HG03135 (cell line): ENCODE measurements at regions not wholly inside any gene's neighbourhood (a gene's known extent, or its start where the extent isn't known, plus 50 kb on each side); places are given as distances from the start of the nearest gene placed in this dataset.

Source experiments
- ATAC-seq: cut with Tn5 transposase; IDR thresholded peaks from one replicate; pipeline ENCODE4 v1.9.1; 2021; ENCODE audit warnings: mild to moderate bottlenecking, moderate library complexity; ENCODE audit not compliant: unreplicated experiment

DNA sequence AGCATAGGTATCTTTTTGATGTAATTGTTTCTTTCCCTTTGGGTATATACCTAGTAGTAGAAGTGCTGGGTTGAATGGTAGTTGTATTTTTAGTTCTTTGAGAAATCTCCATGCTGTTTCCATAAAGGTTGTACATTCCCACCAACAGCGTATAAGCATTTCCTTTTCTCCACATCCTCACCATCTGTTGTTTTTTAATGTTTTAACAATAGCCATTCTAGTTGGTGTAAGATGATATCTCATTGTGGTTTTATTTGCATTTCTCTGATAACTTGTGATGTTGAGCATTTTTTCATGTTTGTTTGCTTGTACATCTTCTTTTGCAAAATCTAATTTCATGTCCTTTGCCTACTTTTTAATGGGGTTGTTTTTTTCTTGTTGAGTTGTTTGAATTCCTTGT, 80.0 kb upstream of the TMC3 start:
- no peak for ATAC-seq

DNA sequence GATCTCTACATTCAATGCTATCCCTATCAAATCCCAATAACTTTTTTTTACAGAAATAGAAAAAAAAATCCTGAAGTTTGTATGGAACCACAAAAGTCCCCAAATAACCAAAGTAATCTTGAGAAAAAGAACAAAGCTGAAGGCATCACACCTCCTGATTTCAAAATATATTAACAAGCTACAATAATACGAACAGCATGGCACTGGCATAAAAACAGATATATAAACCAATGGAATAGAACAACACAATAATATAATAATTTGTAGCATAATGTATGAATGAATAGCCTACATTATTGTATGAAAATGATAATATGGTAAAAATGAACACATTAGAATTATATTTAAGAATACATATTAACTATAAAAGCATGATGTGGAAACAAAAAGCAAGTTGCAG, 76.7 kb upstream of the TMC3 start:
- ATAC-seq = no peak

DNA sequence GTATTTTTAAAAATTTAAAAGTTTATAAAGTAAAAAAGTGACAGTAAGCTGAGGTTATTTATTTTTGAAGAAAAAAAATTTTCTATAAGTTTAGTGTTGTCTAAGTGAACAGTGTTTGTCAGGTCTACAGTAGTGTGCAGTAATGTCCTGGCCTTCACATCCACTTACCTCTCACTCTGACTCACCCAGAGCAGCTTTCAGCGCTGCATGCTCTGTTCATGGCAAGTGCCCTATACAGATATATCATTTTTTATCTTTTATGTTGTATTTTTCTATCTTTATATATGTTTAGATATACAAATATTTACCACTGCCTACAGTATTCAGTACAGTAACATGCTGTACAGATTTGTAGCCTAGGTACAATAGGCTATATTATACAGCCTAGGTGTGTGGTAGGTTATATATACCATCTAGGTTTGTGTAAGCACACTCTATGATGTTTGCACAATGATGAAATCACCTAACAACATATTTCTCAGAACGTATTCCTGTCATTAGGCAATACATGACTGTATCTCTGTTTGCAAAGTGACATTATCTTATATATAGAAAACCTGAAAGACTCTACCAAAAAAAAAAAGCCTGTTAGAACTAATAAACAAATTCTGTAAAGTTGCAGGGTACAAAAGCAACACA, 75.9 kb upstream of the TMC3 start:
- no peak for ATAC-seq

DNA sequence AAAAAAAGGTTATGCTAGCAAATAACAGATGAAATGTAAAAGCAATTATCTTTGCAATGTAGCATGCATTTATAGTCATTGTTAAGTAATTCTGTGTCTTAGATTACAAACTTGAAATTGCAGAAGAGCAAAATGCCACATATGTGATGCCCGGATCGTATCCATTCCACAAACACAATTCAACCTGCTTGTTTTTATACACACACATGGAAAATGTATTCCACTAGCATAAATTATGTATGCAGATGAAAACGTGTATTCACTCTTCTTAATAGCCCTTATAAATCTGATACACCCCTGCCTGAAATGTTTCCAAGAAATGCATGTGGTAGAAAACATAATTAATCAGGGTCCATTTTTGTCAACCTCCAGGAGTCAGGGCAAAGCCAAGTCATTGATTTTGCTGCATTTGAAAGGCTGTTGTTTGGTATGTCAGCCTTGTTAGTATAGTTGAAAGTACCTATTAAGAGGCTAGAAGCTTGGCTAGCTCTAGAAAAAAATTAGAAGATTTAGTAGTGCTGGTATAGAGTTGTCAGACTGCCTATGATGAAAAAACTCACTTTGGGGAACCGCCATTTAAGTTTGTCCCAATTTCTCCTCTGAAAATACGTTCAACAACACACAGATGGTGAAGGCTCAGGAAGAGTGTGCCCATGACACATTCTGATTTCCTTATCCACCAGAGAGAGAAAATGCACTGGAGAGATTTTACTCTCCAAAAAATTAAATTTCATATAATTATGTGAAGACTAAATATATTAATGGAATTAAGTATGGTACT, 69.2 kb upstream of the TMC3 start:
- ATAC-seq = no peak

DNA sequence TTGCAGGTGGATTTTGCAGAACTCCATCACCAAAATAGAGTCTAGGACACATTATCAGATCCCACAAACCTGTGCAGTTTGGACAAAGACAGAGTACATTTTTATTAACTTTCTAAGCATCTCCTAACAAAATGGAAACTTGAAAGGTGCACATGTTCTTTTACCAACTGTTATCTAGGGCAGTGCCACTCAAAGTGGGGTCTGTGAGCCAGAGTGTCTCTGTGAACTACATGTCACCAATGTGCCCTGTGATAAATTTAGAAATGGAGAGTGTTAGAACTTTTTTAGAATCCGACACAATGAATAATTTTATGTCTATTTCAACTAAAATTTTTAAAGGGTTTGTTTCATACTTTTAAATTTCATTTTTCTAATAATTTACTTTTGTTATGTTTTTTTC, 68.4 kb upstream of the TMC3 start:
- ATAC-seq = no peak

DNA sequence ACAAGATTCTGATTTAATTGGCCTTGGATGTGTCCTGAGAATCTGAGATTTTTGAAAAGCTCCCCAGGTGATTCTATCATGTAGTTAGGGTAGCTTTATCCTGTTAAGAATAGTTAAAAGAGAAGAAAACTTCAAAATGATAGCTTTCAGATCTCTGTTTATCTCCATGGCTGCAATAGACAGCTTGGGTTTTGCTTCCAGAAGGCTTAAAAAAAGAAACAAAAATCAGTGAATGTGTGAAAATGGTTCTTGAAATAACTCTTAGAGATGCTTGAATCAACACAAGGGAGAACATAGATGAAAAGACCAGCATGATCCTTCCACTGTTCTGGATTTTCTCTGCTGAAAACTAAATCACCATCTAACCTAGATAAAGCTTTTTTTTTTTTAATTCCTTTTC, 60.8 kb upstream of the TMC3 start:
- no peak for ATAC-seq

DNA sequence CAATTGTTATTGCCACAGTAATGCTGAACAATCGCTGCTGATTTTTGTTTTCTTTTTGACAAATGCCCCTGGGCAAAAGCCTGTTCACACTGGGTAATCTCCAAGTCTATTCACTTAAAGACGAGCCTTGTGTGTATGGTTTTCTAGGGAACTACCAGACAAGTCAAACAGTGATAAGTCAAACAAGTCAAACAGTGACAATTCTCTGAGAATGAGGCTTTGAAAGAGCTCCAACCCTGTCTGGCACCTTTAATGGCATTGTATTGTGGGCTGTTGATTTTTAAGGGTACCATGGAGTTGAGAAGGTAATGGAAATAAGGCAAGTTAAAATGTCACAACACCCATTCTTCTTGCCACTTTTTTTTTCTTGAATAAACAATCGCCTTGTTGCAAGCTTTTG, 59.4 kb upstream of the TMC3 start:
- ATAC-seq = no peak

DNA sequence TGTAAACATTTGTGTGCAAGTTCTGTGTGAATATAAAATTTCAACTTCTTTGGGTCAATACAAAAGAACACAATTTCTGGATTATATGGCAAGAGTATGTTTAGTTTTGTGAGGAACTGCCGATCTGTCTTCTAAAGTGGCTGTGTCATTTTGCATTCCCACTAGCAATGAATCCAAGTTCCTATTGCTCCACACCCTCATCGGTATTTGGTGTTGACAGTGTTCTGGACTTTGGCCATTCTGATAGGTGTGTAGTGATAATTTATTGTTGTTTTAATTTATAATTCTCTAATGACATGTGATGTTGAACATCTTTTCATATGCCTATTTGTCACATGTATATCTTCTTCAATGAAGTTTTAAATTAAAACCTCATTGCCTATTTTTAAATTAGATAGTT, 58.2 kb upstream of the TMC3 start:
- ATAC-seq = no peak

DNA sequence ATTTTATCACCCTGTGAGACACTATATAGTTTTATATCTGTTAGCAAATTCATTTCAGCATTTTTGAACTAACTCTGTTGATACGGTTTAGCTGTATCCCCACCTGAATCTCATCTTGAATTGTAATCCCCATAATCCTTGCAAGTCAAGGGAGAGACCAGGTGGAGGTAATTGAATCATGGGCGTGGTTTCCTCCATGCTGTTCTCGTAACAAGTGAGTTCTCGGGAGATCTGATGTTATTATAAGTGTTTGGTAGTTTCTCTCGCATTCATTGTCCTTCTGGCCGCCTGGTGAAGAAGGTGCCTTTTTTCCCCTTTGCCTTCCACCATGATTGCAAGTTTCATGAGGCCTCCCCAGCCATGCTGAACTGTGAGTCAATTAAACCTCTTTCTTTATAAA, 53.2 kb upstream of the TMC3 start:
- ATAC-seq = no peak

DNA sequence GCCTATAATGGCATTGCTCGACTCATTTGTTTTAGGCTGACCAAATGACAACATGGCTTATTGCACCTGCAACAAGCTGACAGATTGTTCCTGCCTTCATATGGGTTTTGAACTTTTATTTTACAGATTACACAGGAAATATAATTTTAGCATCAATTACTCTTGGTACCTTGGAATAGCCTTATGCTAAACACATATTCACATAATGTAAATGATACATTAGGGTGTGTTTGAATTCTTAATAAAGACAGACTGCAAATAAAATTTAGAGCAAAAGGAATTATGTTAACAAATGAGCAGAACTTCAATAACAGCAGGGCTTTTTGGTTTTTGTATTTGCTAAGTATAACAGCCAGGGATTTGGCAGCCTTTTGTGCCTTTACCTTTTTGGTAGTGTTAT, 51.9 kb upstream of the TMC3 start:
- ATAC-seq = no peak
